ENCODE measurements at regions not wholly inside any gene's neighbourhood (a gene's known extent, or its start where the extent isn't known, plus 50 kb on each side); places are given as distances from the start of the nearest gene placed in this dataset.

DNA sequence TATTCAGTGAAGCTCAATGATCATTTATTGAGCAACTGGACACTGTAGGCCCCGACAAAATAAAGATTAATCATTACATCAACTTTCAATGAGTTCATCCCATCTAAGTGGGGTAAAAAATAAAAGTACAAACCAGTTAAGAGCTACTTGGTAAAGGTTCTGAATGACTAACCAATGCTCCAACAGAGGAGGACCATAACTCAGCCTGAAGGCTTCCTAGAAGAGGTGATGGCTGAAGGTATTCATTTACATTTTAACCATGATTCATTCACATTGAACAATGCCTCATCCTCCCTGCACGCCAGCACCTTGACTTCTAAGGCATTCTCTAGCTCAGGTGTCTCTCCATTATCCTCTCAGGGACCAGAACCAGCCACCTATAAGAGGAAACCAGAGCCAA lies 201.4 kb downstream of the ZNF462 start:
- ChIA-PET CTCF (no interaction called here), POLR2A (no interaction called here)
- TF ChIP-seq, protein P1, sequence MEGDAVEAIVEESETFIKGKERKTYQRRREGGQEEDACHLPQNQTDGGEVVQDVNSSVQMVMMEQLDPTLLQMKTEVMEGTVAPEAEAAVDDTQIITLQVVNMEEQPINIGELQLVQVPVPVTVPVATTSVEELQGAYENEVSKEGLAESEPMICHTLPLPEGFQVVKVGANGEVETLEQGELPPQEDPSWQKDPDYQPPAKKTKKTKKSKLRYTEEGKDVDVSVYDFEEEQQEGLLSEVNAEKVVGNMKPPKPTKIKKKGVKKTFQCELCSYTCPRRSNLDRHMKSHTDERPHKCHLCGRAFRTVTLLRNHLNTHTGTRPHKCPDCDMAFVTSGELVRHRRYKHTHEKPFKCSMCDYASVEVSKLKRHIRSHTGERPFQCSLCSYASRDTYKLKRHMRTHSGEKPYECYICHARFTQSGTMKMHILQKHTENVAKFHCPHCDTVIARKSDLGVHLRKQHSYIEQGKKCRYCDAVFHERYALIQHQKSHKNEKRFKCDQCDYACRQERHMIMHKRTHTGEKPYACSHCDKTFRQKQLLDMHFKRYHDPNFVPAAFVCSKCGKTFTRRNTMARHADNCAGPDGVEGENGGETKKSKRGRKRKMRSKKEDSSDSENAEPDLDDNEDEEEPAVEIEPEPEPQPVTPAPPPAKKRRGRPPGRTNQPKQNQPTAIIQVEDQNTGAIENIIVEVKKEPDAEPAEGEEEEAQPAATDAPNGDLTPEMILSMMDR (IDR thresholded peaks at IDR 0.05; ENCODE audit: low read depth, low read length) = no peak
- H3K27me3 ChIP-seq (ENCODE audit: control insufficient read depth, insufficient read depth, low read length) = peaks cover 5% of the 10 kb centered on the region
- H3K27ac ChIP-seq (ENCODE audit: low read depth, low read length) = no peak overlapping the region
- H3K9me3 ChIP-seq (ENCODE audit: control insufficient read depth, insufficient read depth, low read length) = no peaks in the 10 kb centered on the region
- DNase-seq (ENCODE audit: low read depth, low spot score) = no peak
- no peak overlapping the region for H3K4me3 ChIP-seq (ENCODE audit: low read depth, low read length)

DNA sequence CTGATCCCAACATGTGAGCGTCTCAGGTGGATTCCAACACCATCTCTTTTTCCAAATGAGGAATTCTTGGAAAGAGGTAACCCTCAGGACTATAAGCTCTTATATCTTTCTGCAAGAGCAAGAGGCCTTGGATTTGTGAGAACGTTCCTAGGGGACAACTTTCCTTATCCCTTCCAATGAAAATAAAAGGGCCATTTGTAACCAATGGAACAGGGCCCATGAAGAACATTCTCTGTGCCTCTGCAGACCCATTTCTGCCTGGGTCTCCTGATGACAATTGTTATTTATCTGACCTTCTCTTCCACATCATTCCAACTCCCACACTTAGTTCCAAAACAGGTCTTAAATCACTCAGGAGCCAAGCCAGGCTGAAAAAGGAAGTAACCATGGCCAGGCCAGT lies 202.6 kb downstream of the ZNF462 start:
- ChIA-PET CTCF (no interaction called here), POLR2A (no interaction called here)
- Histone ChIP-seq H3K27me3 (ENCODE audit: control insufficient read depth, insufficient read depth, low read length) (peaks cover 5% of the 10 kb centered on the region), H3K9me3 (ENCODE audit: control insufficient read depth, insufficient read depth, low read length) (no peaks in the 10 kb centered on the region), H3K4me3 (ENCODE audit: low read depth, low read length) (no peak overlapping the region), H3K27ac (ENCODE audit: low read depth, low read length) (no peak overlapping the region)
- DNase-seq (ENCODE audit: low read depth, low spot score) = no peak
- TF ChIP-seq, protein P1 (IDR thresholded peaks at IDR 0.05; ENCODE audit: low read depth, low read length) = no peak

DNA sequence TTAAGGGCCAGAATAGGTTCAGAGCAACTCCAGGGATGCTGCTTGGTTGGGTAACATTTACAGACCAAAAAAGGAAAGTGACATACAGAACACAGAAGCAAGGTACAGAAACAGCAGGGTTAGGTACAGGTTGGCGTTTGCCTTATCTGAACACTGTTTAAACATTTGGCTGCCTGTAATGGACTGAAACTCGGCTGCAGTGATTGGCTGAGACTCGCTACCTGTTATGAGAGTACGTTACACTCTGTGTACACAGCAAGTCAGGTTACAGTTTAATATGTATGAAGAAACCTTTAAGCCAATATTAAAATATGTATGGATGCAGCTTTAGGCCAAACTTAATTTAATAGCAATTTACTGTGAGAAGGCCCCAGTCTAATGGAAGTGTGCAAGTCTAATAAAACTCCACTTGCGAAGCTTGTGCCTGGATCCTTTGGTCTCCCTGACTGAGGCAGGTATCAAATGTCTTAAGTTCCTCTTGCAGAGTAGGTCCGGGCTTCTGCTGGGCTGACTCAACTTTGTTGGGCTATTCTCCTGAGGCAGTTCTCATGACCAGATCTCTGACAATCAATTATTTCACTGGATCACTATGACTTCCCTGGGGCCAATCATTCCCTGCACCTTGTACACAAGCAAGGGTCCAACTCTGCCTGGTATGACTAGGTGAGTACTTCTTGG lies 204.9 kb downstream of the ZNF462 start:
- POLR2A ChIA-PET = no interaction called here
- Histone ChIP-seq H3K27ac (ENCODE audit: low read depth, low read length) (no peak overlapping the region), H3K27me3 (ENCODE audit: control insufficient read depth, insufficient read depth, low read length) (peaks cover 5% of the 10 kb centered on the region), H3K9me3 (ENCODE audit: control insufficient read depth, insufficient read depth, low read length) (no peaks in the 10 kb centered on the region), H3K4me3 (ENCODE audit: low read depth, low read length) (no peak overlapping the region)
- DNase-seq (ENCODE audit: low read depth, low spot score) = no peak
- TF ChIP-seq, protein P1 (IDR thresholded peaks at IDR 0.05; ENCODE audit: low read depth, low read length) = no peak
- CTCF ChIA-PET = no interaction called here

DNA sequence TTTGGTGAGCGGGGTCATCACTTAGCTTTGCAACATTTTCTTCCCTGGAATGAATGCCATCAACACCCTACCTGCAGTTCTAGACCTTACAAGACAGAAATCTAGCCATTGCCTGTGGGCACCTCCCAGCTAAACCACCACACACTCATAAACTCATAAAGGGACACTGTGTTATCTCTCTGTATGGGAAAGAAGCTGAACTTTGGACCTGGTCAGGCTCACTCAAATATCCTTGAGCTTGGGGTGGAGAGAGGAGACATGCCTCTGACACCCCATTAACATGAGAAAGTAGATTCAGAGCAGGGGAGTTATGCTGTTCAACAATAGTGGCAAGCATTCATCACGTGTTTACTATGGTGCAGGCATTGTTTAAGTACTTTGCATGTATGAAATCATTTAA lies 205.6 kb downstream of the ZNF462 start:
- CTCF ChIA-PET = no interaction called here
- no peaks in the 10 kb centered on the region for H3K9me3 ChIP-seq (ENCODE audit: control insufficient read depth, insufficient read depth, low read length)

DNA sequence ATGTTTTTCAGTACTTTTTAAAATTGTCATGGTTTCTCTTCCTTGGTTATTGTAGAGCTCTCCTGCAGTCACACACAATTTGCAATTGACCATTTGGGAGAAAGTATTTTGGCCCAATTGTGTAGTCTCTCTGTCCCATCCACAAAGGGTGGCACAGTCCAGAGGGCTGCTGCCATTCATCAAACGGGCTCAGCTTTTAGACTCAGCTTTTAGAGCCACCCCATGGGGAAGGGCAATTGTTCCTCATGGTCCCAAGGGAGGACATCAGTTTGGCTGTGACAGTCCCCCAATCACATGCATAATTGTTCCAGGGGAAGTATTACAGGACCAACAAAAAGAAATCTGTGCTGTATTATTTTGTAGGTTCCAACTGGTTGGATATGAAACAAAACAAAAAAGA lies 207.6 kb downstream of the ZNF462 start:
- no peak for DNase-seq (ENCODE audit: low read depth, low spot score)
- Histone ChIP-seq H3K9me3 (ENCODE audit: control insufficient read depth, insufficient read depth, low read length) (no peaks in the 10 kb centered on the region), H3K4me3 (ENCODE audit: low read depth, low read length) (no peak overlapping the region), H3K27me3 (ENCODE audit: control insufficient read depth, insufficient read depth, low read length) (no peaks in the 10 kb centered on the region), H3K27ac (ENCODE audit: low read depth, low read length) (no peak overlapping the region)
- ChIA-PET CTCF (no interaction called here), POLR2A (no interaction called here)
- TF ChIP-seq, protein P1 (IDR thresholded peaks at IDR 0.05; ENCODE audit: low read depth, low read length) = no peak

More for the DNA sequence above, 205.6 kb downstream of the ZNF462 start:
- H3K27ac ChIP-seq (ENCODE audit: low read depth, low read length) = no peak overlapping the region
- H3K4me3 ChIP-seq (ENCODE audit: low read depth, low read length) = no peak overlapping the region
- POLR2A ChIA-PET = no interaction called here
- DNase-seq (ENCODE audit: low read depth, low spot score) = no peak
- H3K27me3 ChIP-seq (ENCODE audit: control insufficient read depth, insufficient read depth, low read length) = peaks cover 5% of the 10 kb centered on the region
- TF ChIP-seq, protein P1 (IDR thresholded peaks at IDR 0.05; ENCODE audit: low read depth, low read length) = no peak

Data from AG04450 (cell line).